Adrenal gland (tissue), 5 donors: ENCODE measurements at regions not wholly inside any gene's neighbourhood (a gene's known extent, or its start where the extent isn't known, plus 50 kb on each side); places are given as distances from the start of the nearest gene placed in this dataset.

Experiments
- CTCF ChIP-seq, 6 experiments: fragments of 450-650 bp in 4 of 6; fragments of 200-600 bp in 2 of 6; sonication (generic) in 1 of 6; IDR thresholded peaks; 1 replicate in 5 of 6; 2 replicates in 1 of 6; pipeline versions ENCODE4 v1.5.1 to v1.8.0; 2016 to 2021; ENCODE audit warnings: antibody characterized with exemption in 6 of 6, mild to moderate bottlenecking in 2 of 6, moderate library complexity in 1 of 6
- POLR2A ChIP-seq, 2 donors: fragments of 450-650 bp; IDR thresholded peaks; one replicate each; pipeline ENCODE4 v1.6.1; 2017; ENCODE audit warnings: antibody characterized with exemption in 2 of 2, mild to moderate bottlenecking in 2 of 2, moderate library complexity in 1 of 2
- donor health status: DM: no; HTN: no; CAD: no.

- TF ChIP-seq POLR2A (IDR thresholded peaks at IDR 0.05), result no peak
- no peak for TF ChIP-seq CTCF (IDR thresholded peaks at IDR 0.05)
These were observed 563.9 kb upstream of the TLE4 start for GRCh38 chr9:79007701-79008483.
